AG10803 (cell line): ENCODE measurements at regions not wholly inside any gene's neighbourhood (a gene's known extent, or its start where the extent isn't known, plus 50 kb on each side); places are given as distances from the start of the nearest gene placed in this dataset.
"Not testable (repeated sequence)": the region's sequence is repeated elsewhere in the genome, so short reads cannot be mapped to it uniquely, and the experiment has no call there.

ENCODE experiments used
- DNase-seq: peaks from one replicate; pipeline ENCODE4 v3.0.0; 2010; ENCODE audit warnings: low read depth
- H3K4me3 ChIP-seq: 2 replicates; pipeline ENCODE4 v1.5.1; 2011; ENCODE audit warnings: mild to moderate bottlenecking, low read length, control low read depth
- TF ChIP-seq, protein P1 (sequence below): conservative IDR thresholded peaks from 2 replicates; pipeline ENCODE4 v1.5.1; 2011; ENCODE audit warnings: mild to moderate bottlenecking, low read length, control low read depth, inconsistent platforms

DNA sequence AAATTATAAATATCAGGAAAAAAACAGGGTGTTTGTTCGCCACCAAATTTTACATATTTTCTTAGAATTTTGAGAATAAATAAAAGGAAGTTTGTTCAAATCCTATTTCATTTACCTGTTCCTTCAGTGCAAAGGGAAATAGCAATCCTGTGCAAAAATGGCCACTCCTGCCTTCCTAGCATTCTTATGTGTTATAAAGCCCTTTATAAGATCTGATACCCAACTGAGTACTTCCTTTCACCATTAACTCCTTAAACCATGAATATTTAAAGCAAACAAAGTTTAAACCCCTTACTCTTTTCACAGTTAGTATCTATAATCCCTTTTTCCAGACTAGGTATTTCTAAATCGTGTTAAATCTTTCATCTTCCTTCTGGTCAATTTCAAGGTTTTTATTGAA lies 427.8 kb downstream of the NR4A2 start:
- TF ChIP-seq, protein P1, sequence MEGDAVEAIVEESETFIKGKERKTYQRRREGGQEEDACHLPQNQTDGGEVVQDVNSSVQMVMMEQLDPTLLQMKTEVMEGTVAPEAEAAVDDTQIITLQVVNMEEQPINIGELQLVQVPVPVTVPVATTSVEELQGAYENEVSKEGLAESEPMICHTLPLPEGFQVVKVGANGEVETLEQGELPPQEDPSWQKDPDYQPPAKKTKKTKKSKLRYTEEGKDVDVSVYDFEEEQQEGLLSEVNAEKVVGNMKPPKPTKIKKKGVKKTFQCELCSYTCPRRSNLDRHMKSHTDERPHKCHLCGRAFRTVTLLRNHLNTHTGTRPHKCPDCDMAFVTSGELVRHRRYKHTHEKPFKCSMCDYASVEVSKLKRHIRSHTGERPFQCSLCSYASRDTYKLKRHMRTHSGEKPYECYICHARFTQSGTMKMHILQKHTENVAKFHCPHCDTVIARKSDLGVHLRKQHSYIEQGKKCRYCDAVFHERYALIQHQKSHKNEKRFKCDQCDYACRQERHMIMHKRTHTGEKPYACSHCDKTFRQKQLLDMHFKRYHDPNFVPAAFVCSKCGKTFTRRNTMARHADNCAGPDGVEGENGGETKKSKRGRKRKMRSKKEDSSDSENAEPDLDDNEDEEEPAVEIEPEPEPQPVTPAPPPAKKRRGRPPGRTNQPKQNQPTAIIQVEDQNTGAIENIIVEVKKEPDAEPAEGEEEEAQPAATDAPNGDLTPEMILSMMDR = no peak
- DNase-seq = no peak
- no peak overlapping the region for H3K4me3 ChIP-seq

DNA sequence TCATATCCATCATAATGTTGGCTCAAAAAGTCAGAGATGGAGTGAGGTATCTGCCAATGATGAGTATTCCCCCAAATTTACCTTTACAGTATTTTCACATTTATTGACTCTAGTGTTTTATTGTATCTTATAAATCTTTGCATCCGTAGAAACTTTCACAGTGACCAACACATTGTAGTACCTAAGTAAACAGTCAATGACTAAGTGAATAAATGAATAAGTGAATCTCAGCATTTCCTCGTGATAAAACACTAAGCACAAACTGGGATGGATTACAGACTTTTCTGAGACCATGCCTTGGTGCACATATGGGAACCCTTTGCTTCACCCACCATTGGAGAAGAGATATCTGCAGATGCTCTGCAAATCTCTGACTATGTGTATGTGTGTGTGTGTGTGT lies 429.9 kb downstream of the NR4A2 start:
- H3K4me3 ChIP-seq = no peak overlapping the region
- TF ChIP-seq, protein P1 = no peak
- DNase-seq = no peak

DNA sequence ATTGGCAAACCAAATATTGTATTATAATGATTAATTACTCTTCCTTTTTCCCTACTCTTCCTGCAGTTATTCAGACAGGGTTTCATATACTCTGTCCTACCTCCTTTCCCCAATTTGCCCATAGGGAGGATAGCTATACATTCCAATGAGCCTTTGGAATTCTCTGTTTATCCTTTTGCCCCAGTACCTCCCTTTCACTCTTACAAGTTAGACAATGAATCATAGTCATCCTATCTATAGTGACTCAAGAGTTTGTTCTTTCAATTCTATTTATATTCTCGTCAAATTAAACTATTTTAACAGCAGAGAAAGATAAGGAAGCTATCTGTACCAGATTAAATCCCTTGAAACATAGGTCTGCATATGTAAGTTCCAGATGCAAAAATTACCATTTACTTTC lies 437.5 kb downstream of the NR4A2 start:
- no peak overlapping the region for H3K4me3 ChIP-seq
- TF ChIP-seq, protein P1 = no peak
- no peak for DNase-seq

DNA sequence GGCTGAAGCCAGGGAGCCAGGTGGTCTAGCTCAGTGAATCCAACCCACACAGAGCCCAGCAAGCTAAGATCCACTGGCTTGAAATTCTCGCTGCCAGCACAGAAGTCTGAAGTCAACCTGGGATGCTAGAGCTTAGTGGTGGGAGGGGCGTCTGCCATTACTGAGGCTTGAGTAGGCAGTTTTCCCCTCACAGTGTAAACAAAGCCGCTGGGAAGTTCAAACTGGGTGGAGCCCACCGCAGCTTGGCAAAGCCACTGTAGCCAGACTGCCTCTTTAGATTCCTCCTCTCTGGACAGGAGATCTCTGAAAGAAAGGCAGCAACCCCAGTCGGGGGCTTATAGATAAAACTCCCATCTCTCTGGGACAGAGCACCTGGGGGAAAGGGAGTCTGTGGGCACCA lies 452.1 kb downstream of the NR4A2 start:
- not testable (repeated sequence) for H3K4me3 ChIP-seq, DNase-seq

DNA sequence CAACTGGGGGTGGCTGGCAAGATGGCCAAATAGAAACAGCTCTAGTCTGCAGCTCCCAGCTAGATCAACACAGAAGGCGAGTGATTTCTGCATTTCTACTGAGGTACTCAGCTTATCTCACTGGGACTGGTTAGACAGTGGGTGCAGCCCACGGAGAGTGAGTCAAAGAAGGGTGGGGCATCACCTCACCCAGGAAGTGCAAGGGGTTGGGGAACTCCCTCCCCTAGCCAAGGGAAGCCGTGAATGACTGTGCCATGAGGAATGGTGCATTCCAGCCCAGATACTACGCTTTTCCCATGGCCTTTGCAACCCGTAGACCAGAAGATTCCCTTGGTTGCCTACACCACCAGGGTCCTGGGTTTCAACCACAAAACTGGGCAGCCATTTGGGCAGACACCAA lies 452.6 kb downstream of the NR4A2 start:
- H3K4me3 ChIP-seq, DNase-seq: not testable (repeated sequence)

DNA sequence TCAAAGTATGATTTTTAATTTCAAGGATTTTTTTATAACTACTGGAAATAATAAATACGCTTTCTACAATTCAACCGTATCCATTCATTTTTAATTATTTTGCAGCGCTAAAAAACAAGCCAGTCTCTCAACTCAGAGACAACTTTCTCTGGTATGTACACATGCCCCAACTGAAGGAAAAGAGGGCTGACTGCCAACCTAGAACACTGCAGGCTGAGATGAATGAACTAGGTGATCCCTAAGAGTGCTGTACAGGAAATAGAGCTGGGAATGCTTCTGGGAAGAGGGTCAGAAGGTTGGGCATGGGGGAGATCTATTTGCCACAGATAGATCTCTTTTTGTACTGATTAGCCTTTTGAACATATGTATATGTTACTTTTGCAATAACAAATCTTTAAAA lies 460.1 kb downstream of the NR4A2 start:
- no peak for DNase-seq
- TF ChIP-seq, protein P1 = no peak

DNA sequence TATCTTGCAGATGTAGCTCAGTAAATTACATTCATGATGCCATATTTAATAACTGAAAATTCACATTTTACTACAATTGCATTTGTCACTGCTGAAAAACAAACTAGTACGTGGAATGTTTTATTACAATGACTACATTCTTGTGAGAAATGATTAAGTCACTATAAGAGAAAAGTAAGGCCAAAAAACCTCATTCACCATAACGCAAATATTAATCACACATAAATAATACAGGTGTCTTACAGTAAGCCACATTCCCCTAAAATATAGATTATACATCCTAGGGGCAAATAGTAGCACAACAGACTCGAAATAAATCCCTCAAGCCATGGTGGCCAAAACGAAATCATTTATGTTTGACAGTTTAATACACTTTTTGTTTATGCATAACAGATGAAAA lies 460.6 kb downstream of the NR4A2 start:
- TF ChIP-seq, protein P1 = no peak
- H3K4me3 ChIP-seq = no peak overlapping the region
- DNase-seq = no peak

More for the DNA sequence above, 460.1 kb downstream of the NR4A2 start:
- no peak overlapping the region for H3K4me3 ChIP-seq

DNA sequence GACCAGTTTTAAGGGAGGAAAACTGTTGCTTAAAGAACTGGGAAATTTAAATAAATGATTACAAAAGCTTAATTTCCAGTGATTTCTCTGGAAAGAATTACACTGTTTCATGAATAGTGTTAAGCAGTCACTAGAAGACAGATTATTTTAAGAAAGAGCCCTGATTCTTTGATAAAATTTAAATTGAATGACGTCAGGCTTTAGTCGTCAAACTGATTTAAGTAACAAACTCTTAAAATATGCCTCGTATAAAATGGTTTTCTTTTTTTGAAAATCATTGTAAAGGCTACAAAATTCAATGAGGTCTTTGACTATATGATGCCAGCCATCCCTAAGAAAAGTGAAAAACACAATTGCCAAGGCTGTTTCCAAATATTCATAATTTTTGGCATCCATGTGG lies 465.0 kb downstream of the NR4A2 start:
- no peak overlapping the region for H3K4me3 ChIP-seq
- TF ChIP-seq, protein P1 = no peak

DNA sequence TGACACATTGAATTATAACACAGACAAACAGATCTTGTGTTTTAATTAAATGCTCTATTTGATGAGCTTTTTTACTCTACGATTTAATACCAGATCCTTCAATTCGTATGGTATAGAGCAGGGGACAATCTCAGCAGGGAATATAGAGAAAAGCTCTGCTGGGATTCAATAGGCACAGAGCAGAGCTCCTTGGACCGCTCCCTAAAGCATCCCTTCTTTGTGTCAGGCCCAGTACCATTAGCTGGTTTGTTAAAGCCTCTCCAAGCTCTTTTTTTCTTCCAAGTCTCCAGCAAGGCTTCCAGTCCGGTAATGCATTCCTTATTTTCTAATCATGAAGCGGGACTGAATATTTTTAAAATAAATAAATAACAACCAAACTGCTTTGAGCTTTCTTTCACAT lies 466.0 kb downstream of the NR4A2 start:
- no peak for DNase-seq
- H3K4me3 ChIP-seq = no peak overlapping the region
- TF ChIP-seq, protein P1 = no peak

More for the DNA sequence above, 465.0 kb downstream of the NR4A2 start:
- no peak for DNase-seq
